Renal pelvis (tissue), 1 donor: ENCODE measurements at regions not wholly inside any gene's neighbourhood (a gene's known extent, or its start where the extent isn't known, plus 50 kb on each side); places are given as distances from the start of the nearest gene placed in this dataset.

ENCODE experiments used
- DNase-seq: peaks from one replicate; pipeline ENCODE4 v3.0.0-alpha.2; 2013

DNA sequence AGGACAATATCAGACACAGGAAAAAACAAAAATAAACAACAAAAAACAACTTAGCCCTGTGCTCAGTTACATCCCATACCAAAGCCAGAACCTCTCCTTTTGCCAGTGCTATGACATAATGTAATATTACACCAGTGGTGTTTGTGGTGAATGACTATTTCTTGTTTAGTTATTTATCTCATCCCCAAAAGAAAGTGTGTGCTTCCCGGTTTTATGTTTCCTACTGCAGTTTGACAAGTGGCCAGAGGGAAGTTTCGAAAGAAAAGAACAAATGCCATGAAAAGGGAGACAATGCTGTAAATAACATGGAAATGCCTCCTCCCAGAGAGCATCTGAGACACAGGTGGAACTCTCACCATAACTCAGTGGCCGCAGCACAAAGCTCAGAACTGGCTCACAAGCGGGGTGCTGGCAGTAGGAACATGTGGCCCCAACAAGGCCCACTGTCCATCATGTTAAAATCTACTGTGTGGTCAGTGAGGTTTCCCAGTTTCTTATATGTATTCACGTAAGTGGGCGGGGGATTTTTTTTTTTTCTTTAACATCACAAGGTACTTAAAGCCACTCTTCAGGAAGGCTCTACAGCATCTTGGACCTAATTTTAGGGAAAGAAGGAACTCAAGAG is 158.2 kb downstream of the BARHL2 start:
- DNase-seq, result no peak

DNA sequence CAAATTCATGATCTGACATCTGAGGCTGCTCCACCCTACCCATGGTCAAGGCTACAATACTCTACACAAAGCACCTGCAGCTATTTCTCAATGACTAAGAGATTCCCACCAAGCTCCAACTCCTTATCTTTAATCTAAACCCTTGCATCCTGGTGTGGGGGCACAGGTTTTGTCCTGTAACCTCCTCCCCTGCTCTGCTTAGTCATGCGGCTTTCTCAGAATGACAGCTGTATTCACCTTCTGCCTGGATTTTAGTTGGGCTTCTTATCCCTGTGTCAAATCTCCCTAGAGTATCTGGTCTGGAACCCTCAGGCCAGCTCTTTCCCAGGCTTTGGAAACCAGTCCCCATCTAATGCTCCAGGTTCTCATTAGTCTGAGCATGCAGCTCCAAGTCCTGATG is 159.0 kb downstream of the BARHL2 start:
- DNase-seq, result no peak

DNA sequence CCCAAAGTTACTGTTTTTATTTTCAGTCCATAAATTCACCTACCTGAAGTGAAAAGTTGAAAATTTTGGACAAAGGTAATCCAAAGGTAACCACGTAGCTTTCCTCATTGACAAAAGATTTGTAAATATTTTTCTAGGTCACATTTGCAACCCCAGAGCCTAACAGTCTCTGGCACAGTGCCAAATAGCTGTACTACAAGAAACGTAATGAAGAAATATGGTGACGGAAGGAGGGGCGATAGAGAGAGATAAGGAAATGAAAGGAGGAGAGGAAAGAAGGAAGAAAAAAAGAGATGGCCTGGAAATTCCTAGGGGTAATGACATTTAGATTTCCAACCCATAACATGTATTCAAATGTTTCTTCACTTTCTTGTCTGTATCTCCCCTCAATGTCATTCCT is 159.4 kb downstream of the BARHL2 start:
- no peak for DNase-seq

DNA sequence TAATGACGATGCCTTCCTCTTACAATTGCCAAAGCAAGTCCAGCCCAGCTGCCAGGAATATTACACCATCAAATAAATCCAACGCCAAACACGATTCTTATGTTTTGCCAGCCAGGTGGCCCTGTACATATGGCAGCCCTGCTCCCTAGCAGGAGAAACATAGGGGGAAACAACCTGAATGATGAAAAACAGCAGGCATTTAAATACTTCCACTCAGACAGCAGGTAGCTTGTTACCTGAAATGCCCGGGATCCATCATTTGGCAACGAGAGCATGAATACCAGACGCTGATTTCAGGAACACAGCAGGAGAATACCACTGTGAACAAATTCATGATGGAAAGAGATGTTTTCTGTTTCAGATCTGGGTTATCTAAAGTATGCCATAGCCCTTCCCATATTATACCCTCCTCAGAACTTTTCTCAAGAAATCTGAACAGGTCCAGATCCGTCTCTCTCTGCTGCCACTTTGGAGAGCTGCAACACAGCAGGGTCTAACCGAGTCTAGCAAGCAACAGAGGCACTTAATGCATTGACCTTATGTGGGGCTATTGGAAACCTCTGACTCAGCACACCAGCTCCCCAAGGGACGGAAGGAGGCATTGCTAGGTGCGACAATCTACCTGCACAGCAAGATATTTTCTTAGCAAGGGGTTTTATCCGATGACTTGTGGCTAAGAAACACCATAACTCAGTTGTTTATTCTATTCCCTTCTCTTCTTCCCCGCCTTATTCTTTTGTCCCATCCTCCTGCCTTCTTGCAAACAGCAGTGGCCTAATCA is 166.3 kb downstream of the BARHL2 start:
- DNase-seq, result no peak

DNA sequence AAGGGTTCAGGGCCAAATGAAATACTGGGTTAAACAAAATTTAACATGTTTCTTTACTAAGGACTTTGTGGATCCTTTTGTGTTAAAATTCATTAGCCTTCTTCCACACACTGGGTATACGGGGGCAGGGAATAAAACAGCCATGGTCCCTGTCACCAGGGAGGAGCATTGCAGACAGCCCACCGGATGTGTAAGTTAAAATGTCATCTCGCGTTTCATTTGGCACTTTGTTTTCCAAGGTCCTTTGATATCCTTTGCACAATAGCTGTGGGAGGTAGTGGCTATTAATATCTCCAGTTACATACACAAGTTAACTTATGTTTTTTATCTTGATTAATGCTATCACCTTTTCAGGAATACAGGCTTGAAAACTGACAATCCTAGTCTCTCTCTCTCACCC is 172.7 kb downstream of the BARHL2 start:
- no peak for DNase-seq

DNA sequence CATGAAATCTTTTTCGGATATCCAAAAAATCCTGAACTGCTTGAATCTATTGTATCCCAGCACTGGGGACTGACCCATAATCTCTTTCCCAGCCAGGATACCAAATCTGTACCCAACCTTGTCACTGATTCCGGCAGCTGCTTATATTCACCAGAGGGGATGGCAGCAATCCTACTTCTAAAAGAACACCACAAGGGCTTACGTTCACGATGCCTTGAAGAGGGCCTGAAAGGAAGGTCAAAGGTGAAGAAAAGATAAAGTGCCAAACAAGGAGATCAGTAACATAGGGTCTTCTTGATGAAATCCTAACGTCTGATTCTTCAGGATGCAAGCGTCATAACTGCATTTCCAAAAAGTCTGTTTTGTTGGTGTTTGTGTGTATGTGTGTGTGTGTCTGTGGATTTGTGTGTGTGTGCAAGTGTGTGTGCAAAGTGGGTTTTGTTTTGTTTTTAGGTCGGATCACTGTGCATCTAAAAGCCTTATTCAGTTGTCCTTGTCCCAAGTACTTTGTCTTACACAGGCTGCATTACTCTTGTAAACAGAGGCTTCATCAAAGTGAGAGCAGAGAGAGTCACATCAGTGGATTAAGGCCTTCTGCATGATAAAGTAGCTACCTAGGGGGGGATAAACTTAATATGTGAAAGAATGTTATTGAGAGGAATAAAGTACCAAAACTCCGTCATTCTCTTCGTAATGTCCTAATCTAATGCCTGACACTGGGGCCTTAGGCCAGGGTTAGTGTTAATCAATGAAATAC is 179.3 kb downstream of the BARHL2 start:
- no peak for DNase-seq

DNA sequence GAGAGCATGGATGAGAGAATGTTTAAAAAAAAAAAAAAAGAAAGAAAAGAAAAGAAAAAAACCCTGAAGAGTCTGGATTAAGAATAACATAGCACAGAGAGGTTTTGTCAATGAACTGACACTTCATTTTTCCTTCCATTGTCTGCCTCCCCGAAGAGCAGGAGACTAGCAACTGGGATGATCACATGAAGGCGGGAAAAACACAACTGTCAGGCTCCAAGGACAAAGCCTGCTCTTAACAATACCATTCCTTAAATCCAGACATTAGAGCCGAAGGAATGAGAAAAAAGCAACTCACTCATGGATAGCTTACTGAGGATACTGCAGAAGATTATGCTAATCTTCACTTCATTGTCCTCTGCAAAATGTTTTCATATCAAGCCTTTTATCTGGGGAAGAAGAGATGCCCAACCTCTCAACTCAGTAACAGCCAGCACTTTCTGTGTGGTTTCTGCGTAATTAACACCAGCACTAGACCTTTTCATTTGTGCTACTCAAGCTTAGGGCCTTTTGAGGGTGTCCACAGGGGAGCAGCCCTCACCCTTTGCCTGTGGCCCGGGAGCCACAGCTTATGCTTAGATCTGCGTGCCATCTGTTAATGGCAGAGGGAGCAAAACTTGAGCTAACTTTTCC is 182.3 kb downstream of the BARHL2 start:
- DNase-seq, result no peak

DNA sequence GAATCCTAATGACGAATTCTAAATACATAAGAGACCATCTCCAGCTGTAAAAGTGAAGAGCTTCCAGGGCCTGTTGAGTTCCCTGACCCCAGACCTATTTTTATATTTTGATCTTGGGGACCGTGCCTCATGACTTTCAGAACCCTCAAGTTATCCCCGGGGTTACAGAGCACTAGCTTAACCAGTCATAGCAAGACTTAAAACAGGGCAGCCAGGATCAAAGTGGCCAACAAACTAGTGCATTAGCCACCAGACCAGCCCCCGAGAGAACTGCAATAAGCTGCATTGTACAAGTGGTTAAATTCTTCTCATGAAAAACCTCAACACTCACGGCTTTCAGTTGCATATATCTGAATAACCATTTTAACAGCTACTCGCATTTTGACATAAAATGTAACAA is 183.0 kb downstream of the BARHL2 start:
- DNase-seq, result no peak

DNA sequence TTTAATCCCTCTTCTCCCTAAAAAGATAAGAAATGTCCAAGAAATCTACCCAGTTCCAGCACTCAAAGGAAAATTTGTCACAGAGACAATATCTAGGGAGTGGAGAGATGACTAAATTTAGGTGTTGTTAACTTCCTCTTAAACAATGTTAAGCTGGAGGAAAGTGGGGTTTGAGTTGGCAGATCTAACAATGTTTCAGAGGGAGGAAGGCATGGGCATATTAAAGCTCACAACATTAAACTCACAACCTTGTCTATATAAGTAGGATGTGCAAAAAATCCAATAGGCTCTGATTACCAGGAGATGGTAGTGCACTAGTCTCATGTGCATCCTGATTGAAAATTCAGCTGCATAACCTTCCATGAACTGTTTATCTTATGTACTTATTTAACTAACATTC is 190.1 kb downstream of the BARHL2 start:
- DNase-seq, result no peak

DNA sequence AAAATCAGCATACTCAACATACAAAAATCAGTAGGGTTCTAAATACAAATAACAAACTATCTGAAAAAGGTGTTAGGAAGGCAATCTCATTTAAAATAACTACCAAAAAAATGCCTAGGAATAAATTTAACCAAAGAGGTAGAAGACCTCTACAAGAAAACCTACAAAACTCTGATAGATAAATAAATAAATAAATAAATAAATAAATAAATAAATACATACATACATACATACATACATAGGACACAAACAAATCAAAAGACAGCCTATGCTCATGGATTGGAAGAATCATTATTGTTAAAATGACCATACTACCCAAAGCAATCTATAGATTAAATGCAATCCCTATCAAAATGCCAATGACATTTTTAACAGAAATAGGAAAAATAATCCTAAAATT is 194.7 kb downstream of the BARHL2 start:
- DNase-seq, result no peak

DNA sequence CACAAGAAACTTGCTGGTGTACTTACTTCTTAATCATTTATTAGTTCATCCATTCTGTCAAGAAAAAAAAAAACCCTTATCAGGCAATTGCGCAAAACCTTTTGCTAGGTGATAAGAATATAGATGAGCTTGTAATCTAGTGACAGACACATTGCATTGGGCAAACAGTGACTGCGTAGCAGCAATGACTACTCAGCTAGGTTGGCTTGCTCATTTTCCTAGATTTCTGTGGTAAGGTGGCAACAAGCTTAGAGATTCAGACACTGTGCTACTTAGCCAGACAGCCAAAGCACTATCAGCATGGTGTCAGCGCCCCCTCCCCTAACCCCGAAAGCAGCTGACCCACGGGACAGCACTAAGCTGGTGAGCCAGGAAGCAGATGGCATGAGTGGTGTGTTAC is 203.1 kb downstream of the BARHL2 start:
- no peak for DNase-seq

DNA sequence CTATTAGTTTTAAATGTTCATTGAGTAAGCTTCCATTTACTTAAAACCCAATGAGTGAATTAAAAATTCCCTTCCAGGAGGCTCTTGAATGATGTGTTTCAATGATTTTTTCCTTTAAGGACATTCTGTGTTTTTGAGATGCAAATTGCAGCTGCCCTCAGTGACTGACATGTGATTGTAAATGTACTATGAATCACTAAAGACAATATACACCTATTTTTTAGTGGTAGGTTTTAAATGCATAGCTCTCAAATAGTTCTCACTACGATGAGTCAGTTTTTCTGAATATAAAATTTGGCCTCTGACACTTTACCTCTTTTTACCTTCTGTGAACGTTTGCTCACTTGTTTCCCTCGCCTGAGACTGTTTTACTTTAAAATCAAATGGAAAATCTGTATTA is 204.7 kb downstream of the BARHL2 start:
- DNase-seq, result no peak

DNA sequence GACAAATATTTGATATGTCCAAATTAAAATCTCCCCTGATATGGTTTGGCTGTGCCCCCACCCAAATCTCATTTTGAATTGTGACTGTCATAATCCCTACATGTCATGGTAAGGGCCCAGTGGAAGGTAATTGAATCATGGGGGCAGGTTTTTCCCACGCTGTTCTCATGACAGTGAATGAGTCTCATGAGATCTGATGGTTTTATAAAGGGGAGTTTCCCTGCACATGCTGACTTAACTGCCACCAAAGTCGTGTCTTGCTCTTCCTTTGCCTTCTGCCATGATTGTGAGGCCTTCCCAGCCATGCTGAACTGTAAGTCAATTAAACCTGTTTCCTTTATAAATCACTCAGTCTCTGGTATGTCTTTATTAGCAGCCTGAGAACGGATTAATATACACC is 207.0 kb downstream of the BARHL2 start:
- no peak for DNase-seq

DNA sequence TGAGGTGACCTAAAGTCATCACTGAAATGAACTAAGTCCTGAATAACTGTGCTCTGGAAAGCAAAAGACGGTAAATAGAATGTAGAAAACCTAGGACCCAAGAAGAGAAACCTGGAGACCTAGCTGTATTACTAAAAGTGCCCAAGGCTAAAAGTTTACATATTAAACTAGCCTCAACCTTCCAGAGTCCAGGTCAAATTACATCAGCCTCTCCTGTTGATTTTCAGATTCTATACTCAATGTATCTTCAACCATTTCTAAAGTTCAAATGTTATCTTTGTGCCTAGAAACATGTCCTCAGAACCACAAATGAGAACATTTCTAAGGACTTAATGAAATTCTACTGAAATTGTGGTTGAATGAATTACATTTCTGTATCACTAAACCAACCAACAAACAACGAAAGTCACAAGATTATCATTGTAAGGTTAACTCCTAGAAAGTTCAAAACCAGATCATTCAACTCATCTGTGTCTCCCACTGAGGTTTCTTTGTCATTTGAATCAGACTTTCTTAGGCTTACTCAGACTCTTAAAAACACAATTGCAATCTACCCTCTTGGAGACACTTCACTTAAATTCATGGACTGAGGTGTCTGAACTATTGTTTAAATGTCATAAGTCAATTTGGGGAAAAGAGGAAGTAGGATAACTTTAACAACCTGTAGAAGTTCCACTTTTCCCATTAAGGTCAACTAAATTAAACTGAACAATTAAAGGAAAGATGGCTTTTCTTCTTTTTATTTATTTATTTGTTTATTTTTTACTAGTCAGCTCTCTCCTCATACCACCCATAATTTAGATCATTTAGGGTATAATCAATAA is 207.7 kb downstream of the BARHL2 start:
- DNase-seq, result no peak

DNA sequence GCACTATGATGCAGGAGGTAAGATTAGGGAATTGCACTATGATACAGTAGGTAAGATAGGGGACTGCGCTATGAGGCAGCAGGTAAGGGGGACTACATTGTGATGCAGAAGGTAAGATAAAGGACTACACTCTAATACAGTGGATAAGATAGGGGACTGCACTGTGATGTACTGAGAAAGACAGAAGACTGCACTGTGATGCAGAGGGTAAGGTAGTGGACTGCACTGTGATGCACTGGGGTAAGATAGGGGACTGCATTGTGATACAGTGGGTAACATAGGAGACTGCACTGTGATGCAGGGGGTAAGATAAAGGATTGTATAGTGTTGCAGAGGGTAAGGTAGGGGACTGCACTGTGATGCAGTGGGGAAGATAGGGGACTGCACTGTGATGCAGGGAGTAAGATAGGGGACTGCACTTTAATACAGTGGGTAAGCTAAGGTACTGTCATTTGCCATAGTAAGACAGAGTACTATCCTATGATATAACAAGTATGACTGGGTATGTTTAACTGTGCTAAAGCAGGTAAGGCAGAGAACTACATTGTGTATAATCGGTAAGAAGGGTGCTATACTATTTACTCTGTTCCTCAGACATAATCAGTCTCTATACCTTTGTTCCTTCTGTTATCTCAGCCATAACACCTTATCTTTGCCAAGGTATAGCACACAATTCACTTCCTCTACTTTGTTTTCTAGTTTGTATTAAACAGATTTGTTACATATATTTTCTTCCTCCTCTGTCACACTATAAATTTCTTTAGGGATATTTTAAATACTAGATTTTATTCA is 208.5 kb downstream of the BARHL2 start:
- DNase-seq, result no peak

DNA sequence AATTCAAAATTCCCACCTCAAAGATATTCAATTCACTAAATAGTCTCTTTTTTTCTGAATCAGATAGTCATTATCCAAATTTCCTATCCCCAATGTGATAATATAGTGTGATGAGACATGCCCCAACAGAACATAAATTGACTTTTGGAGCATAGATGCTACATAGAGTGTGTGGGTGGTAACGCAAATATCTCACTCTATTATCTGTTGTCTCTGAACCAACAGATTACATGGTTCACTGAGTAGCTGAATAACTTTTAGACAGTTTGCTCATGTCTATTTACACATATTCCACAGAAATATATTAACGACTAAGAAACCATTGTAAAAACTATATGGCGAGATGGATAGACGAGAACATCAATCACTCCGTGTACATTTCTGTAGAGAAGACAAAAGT is 209.9 kb downstream of the BARHL2 start:
- DNase-seq, result no peak

DNA sequence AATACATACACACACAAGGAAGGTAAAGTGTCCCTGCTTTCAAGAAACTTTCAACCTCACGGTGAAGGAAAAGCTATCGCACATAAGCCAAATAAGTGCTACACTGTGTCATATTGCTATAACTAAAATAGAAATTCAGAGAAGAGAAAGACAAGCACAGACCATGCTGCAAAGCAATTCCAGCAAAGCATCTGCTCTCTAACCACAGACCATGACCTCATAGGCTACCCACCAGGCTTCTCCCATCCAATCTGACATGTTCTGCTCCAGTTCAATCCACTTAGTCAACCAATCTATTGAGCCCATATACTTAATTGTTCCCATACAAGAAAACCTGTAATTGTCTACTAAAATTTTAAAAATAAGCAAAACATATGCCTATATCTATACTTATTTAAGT is 211.3 kb downstream of the BARHL2 start:
- no peak for DNase-seq

DNA sequence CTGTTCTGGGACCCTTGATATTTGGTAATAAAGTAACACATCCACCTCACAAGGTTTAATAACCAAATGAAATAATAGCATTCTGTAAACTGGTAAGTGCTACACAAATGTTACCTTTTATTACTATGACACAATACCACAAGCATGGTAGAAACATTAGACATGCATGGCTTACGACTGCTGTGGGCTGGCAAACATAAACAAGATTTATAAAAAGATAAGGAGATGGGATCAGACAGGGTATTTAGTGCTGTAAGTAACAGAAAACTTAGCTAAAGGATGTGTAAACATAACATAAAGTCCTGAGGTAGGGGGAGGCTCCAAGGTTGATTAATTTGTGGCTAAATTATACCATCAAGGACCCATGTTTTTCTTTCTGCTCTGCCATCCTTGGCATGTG is 212.6 kb downstream of the BARHL2 start:
- DNase-seq, result peak; percentile 10

DNA sequence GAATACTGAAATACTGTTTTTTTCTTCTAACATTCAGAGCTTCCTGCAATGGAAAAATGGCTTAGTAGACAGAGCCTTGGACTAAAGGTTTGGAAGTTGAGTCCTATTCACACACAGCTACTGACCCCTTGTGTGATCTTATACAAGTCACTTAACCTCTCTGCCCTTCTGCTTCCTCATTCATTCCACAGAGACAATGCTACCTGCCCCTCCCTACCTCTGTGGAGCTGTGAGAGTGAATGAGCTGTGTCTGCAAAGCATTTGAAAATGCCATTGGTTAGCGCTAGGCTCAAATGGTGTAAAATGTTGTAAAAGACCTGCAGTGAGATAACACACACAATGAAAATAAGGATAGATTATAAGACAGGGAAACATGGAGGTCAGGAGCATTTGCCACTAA is 214.4 kb downstream of the BARHL2 start:
- DNase-seq, result no peak

DNA sequence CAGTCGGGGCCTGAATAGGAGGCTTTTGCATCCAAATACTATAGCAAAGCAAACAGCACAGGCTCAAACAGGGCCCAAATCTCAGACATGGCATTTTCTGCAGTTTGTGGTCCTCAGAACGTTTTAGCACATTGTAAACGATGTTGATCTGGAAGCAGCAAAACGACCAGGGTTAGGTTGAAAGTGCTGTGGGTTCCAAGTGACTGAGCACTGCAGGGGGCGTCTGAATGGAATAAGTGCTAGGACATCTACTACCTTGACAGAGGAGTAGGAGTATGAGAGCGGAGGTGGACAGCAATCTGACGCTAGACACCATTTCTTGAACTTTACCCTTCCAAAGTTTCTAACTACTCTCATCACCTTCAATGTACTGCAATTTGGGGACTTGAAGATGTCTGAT is 214.9 kb downstream of the BARHL2 start:
- DNase-seq, result no peak

DNA sequence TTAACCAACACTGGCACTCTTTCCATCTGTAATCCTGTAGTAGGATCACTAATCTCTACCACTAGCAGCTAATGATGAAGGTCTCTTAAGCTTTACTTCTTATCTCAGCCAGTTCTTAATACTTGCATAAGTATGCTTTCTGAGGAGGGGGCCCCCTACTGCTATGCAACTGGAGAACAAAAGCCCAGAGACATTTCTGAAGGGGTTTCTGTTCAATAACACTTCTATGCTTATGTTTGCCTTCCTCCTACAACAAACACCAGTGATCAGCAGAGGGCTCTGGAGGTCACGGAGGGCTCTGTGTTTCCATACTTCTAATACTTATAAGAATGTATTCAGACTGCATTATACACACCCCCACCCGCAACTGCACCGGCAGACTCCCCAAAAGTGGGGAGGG is 215.8 kb downstream of the BARHL2 start:
- DNase-seq, result no peak
